Fibroblast of pulmonary artery (primary cell): ENCODE measurements at regions not wholly inside any gene's neighbourhood (a gene's known extent, or its start where the extent isn't known, plus 50 kb on each side); places are given as distances from the start of the nearest gene placed in this dataset.
"Not testable (repeated sequence)": the region's sequence is repeated elsewhere in the genome, so short reads cannot be mapped to it uniquely, and the experiment has no call there.

ENCODE experiments used
- DNase-seq: peaks from one replicate; pipeline ENCODE4 v3.0.0-alpha.2; 2010; ENCODE audit warnings: low read depth
- H3K4me3 ChIP-seq: replicated peaks from 2 replicates; pipeline ENCODE4 v1.5.1; 2011; ENCODE audit warnings: low read depth, mild to moderate bottlenecking, control low read depth, low read length, moderate library complexity
- CTCF ChIP-seq: IDR thresholded peaks from 2 replicates; pipeline ENCODE4 v1.5.1; 2011; ENCODE audit warnings: mild to moderate bottlenecking, control low read depth, low read length, inconsistent platforms; ENCODE audit errors: missing control alignments

- DNase-seq, H3K4me3 ChIP-seq: not testable (repeated sequence)
Measured at GRCh38 chr5:122209601-122210000, 80.3 kb downstream of the ZNF474 start.

- TF ChIP-seq CTCF: no peak
- no peak overlapping the region for H3K4me3 ChIP-seq
- no peak for DNase-seq
Measured at GRCh38 chr5:122218778-122219177, 89.4 kb downstream of the ZNF474 start.

GRCh38 chr5:122219436-122220166 is 90.3 kb downstream of the ZNF474 start:
- no peak for TF ChIP-seq CTCF
- DNase-seq: no peak
- no peak overlapping the region for H3K4me3 ChIP-seq

- no peak for TF ChIP-seq CTCF
- DNase-seq: no peak
- H3K4me3 ChIP-seq: no peak overlapping the region
Measured at GRCh38 chr5:122220511-122220910, 91.2 kb downstream of the ZNF474 start.

- H3K4me3 ChIP-seq: no peak overlapping the region
- no peak for DNase-seq
- TF ChIP-seq CTCF: no peak
Measured at GRCh38 chr5:122221857-122222256, 90.2 kb upstream of the SNCAIP start.

- TF ChIP-seq CTCF: no peak
- no peak overlapping the region for H3K4me3 ChIP-seq
- DNase-seq: no peak
Measured at GRCh38 chr5:122222580-122222979, 89.5 kb upstream of the SNCAIP start.

- H3K4me3 ChIP-seq: no peak overlapping the region
- no peak for TF ChIP-seq CTCF
- no peak for DNase-seq
Measured at GRCh38 chr5:122228728-122229392, 83.2 kb upstream of the SNCAIP start.
